Fibroblast of lung (primary cell): ENCODE measurements at regions not wholly inside any gene's neighbourhood (a gene's known extent, or its start where the extent isn't known, plus 50 kb on each side); places are given as distances from the start of the nearest gene placed in this dataset.

Source experiments
- CTCF ChIP-seq, 2 donors: IDR thresholded peaks in 1 of 2; conservative IDR thresholded peaks in 1 of 2; 1 replicate in 1 of 2; 2 replicates in 1 of 2; pipeline ENCODE4 v1.5.1; 2011 to 2012; ENCODE audit warnings: low read length in 2 of 2, control low read depth in 1 of 2, inconsistent platforms in 1 of 2, low read depth in 1 of 2, mild to moderate bottlenecking in 1 of 2
- EZH2 ChIP-seq: IDR thresholded peaks from 2 replicates; pipeline ENCODE4 v1.5.1; 2012; ENCODE audit warnings: low read length, control low read depth, mild to moderate bottlenecking; ENCODE audit errors: missing control alignments

- TF ChIP-seq CTCF (conservative IDR thresholded peaks at IDR 0.05 in 1 of 2, IDR thresholded peaks at IDR 0.05 in 1 of 2; ENCODE audit: low read depth in 1 of 2, low read length in 2 of 2) (no peak), EZH2 (no peak)
These were observed 155.3 kb downstream of the UXS1 start for GRCh38 chr2:106038601-106039375.
